GM19463 (cell line): ENCODE measurements at regions not wholly inside any gene's neighbourhood (a gene's known extent, or its start where the extent isn't known, plus 50 kb on each side); places are given as distances from the start of the nearest gene placed in this dataset.

ENCODE experiments used
- ATAC-seq: cut with Tn5 transposase; IDR thresholded peaks from one replicate; pipeline ENCODE4 v1.9.1; 2021; ENCODE audit warnings: mild to moderate bottlenecking, moderate library complexity; ENCODE audit not compliant: unreplicated experiment

DNA sequence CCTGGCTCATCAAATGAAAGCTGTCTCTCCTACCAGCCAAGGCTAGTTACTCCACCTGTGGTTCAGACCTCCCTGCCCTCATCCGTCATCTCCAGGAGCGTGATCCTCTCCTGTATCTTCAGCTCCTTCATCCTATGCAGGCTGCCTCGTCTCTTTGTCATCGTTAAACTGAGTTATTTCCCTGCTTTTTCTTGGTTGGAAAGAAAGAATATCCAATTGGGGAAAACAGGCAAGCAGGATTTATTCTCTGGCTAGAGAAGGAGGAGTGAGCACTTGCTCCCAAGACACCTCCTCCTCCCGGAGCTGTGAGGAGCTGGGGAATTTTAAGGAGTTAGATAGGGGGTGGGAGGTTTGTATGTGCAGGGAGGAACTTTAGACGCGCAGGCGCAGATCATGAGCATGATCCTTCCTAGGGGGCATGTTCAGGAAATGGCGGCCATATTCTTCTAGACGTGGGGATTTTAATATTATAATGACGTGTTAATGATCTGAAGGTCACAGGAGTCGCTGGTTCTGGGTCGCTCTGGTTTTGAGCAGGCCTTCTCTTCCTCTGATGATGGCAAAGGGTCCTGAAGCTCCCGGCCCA, 156.4 kb upstream of the KL start:
- no peak for ATAC-seq

DNA sequence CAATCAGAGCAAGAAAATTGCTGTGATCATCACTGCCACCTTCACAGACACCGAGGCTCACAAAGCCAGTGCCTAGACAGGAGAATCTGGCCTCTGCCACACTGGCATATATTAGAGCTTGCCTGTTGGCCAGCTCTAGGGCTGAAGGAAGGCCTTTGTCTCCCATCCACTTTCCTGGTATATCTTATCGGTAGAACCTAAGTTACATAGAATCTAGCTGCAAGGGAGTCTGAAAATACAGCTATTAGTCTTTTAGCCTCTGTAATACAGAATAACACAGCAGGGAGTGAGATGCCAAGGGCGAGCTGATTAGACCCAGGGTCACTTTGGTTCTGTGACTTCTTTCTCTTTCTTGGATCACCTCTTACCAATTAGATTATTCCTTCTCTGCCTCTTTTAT, 154.9 kb upstream of the KL start:
- ATAC-seq, result no peak

DNA sequence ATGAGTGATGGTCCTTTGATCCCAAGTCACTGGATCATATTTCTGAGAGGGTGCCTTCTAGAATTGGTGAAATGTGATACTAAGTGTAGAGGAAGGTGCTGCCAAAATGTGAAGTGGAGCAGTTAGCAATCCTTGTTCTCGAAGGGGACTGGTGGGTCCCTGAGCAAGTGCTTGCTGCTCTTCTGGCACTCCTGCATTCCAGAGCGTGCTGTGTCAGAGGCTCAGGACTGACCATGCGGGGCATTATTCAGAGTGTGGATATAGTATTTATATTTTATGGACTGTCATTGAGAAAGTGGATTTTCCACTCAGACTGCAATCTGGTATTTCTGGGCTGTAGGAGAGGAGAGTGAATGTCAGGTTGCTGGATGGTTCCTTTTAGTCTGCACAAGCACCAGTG, 152.6 kb upstream of the KL start:
- ATAC-seq, result no peak

DNA sequence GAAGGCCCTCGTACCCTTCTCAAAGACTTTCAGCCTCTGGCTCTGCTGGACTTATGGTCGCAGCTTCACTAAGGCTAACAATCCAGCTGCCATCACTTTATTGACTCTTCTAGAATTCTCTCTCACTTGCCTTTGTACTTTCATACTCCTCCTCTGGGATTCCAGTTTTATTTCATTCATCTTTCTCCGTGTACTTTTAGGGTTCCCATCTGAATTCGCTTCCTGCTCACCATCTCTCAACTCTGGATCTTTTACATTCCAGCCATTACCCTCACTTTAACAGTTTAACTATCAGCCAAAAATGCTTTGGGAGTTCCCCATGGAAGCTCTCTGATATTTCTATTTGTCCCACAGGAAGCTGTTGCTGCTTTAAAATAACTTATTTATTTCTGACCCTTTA, 149.3 kb upstream of the KL start:
- ATAC-seq, result no peak

- no peak for ATAC-seq
Observed at GRCh38 chr13:32877491-32877890, 138.7 kb upstream of the KL start.

DNA sequence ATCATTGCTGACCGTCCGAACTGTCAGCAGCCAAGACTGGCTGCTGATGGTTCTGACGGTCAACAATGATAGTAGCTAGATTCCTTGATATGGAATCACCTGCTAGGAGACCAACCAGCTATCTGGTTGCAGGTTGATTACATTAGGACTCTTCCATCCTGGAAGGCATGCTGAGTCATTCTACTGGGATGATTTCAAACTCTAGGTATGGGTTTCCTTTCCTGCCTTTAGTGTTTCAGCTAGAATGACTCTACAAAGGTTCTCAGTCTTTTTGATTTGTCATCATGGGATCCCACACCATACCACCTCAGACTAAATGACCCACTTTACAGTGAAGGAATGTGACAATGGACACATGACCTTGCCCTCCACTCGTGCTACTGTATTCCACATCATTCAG, 138.1 kb upstream of the KL start:
- ATAC-seq, result no peak

- no peak for ATAC-seq
Observed at GRCh38 chr13:32880636-32881035, 135.6 kb upstream of the KL start.

DNA sequence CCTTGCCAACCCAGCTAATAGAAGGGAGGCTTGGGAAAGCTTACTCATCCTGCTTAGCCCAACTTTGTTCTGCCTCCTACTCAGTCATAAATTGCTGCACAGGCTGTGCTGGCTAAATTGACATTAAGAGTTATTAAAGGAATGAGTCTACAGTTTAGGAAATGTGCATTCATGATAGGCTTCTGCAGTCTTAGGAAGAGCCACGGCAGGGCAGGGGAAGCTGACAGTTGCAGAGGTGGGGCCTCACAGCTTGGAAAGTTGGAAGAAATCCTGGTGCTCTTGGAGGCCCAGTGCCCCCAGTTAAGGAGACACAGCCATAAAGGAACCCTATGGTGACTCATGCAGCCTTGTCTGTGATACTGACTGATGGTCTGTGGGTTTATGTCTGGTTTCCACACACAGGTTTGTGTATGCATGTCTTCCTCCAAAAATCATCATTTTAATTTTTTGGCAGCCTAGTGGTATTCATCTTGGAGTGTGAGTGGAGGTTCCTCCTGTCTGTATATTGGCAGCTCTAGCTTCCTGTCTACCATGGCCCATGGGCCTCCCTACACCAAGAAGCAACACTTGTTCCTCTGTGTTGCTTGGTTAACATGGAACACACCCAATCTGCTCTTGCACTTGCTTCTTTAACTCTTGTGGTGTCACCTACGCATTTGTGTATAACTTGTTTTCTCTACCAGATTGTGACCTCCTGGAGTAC, 135.0 kb upstream of the KL start:
- ATAC-seq, result no peak

- no peak for ATAC-seq
Observed at GRCh38 chr13:32881777-32882145, 134.5 kb upstream of the KL start.

GRCh38 chr13:32882691-32883090, 133.5 kb upstream of the KL start:
- no peak for ATAC-seq

- no peak for ATAC-seq
Observed at GRCh38 chr13:32883474-32883873, 132.7 kb upstream of the KL start.

DNA sequence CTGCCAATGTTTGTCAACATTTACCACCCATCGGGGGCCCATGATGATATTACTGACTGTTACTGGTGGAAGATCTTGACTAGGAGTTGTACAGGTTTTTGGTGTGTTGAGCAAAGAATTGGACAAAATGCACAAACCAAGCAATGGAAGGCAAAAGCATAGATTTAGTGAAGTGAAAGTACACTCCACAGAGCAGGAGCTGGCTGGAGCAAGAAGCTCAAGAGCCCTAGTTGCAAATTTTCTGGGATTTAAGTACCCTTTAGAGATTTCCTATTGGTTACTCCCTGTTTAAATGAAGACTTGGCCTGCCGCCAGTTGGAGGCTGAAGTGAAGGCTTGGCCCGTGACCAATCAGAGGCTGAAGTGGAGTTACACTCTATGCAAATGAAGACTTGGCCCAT, 128.6 kb upstream of the KL start:
- ATAC-seq, result no peak

- no peak for ATAC-seq
Observed at GRCh38 chr13:32889986-32890565, 126.1 kb upstream of the KL start.

GRCh38 chr13:32893176-32893575, 123.0 kb upstream of the KL start:
- no peak for ATAC-seq

- ATAC-seq, result no peak
Observed at GRCh38 chr13:32894589-32895001, 121.6 kb upstream of the KL start.

GRCh38 chr13:32895296-32895695, 120.9 kb upstream of the KL start:
- ATAC-seq, result no peak

DNA sequence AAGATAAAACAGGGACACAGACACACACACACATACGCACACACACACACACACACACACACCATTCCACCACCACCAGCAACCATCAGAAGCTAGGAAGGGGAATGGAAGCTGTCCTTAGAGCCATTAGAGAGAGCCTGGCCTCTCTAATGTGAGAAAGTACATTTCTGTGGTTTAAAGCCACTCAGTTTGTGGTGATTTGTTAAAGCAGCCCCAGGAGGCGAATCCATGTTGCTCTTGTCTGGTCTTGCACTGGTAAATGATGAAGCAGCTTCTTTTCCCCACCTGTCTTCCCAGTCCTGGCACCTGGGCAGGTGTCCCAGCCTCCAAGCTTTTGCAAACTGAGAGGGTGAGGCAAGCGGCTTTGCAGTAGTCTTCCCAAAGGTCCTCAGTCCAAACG, 118.9 kb upstream of the KL start:
- no peak for ATAC-seq

- no peak for ATAC-seq
Observed at GRCh38 chr13:32902029-32902780, 114.0 kb upstream of the KL start.

DNA sequence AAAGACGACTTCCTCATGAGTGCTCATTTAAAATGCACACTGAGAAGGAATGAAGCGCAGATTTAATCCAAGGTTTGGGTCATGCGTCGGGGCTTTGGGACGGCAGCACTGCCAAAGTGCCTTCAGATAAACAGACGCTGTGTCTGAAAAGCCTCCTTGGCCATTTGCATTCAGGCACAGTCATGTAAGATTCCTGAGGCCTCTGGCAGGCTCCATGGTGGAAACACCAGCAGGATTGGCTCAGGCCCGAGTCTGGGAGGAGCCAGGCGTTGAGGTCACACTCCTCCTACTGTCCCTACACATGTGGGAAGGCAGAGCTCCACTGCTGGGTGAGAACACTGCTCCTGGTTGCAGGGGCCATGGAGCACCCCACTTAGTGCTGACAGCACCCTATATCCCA, 113.3 kb upstream of the KL start:
- ATAC-seq, result no peak

DNA sequence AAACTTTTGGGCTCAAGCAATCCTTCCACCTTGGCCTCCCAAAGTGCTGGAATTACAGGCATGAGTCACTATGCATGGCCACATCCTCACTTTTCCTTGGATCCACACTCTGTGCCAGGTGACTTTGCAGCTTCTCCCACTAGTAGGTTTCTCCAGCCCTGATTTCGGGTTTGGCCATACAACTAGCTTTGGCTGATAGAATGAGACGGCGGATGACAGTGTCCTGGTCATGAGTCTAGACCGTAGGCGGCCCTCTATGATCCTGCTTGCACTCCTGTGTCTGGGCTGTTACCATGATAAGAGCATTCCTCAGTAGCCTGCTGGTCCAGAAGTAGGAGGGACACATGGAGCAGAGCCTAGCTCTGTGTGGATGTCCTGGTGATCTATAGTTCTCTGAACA, 112.5 kb upstream of the KL start:
- ATAC-seq, result no peak

- no peak for ATAC-seq
Observed at GRCh38 chr13:32904266-32904665, 112.0 kb upstream of the KL start.
